ENCODE measurements at regions not wholly inside any gene's neighbourhood (a gene's known extent, or its start where the extent isn't known, plus 50 kb on each side); places are given as distances from the start of the nearest gene placed in this dataset.
A peak's percentile ranks its signal among the peaks of the same experiment; 100 is the strongest.

DNA sequence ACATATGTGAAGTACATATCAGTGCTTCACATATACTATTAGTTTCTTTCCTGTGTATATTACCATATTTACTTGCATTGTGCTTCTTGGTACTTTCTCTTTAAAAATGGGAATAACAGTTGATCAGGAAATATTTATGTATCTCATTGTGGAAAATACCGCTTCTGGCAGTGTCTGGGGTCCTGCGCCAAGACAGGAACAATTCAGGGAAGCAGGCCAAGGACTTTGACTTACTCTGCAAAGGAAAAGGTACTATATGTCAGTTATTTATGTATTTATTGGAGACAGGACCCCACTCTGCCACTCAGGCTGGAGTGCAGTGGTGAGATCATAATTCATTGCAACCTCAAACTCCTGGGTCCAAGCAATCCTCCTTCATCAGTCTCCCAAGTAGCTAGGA is 57.7 kb upstream of the NBEA start:
- ChIA-PET CTCF (interaction anchor here (2.3 kb wide), 1 partner anchor 11 kb away, joined by 7 read pairs; no protein-coding TSS in a partner anchor), POLR2A (no interaction called here)
- Histone ChIP-seq H3K9me3 (replicated peaks; ENCODE audit: control insufficient read depth, insufficient read depth, low read length) (no peaks in the 10 kb centered on the region), H3K9ac (replicated peaks; ENCODE audit: extremely low read depth, insufficient read depth, low read length) (no peak overlapping the region), H2AFZ (ENCODE audit: low read depth, low read length) (no peak overlapping the region), H3K9me1 (replicated peaks; ENCODE audit: control insufficient read depth, extremely low read depth, insufficient read depth, low read length) (no peaks in the 10 kb centered on the region), H3K4me3 (replicated peaks in 1 of 3; ENCODE audit: insufficient read depth in 1 of 3, low read depth in 1 of 3, low read length in 3 of 3) (no peak overlapping the region), H3K27ac (ENCODE audit: insufficient read depth, low read depth, low read length) (no peak overlapping the region), H3K79me2 (ENCODE audit: control insufficient read depth, insufficient read depth, low read length) (no peaks in the 10 kb centered on the region), H3K36me3 (ENCODE audit: control insufficient read depth in 2 of 2, extremely low read depth in 1 of 2, insufficient read depth in 2 of 2, low read length in 2 of 2) (no peaks in the 10 kb centered on the region), H3K27me3 (ENCODE audit: control insufficient read depth in 2 of 2, insufficient read depth in 2 of 2, low read length in 2 of 2) (no peaks in the 10 kb centered on the region), H4K20me1 (replicated peaks; ENCODE audit: control insufficient read depth, extremely low read depth, insufficient read depth, low read length) (no peaks in the 10 kb centered on the region), H3K4me1 (ENCODE audit: control insufficient read depth, extremely low read depth, insufficient read depth, low read length) (peaks cover 21% of the 10 kb centered on the region), H3K4me2 (ENCODE audit: insufficient read depth, low read length) (peak overlapping the region; percentile 25)
- FAIRE-seq (peak; percentile 86), DNase-seq (ENCODE audit: low read depth, low spot score) (peak; percentile 88)
- dilution Hi-C loops (cut with MboI; ENCODE audit: extremely low pct_ligation_motif_present, low sequenced_read_pairs): no loop called here
- intact Hi-C loops (cut with micrococcal nuclease): no loop called here
- TF ChIP-seq POLR2AphosphoS5 (IDR thresholded peaks at IDR 0.05; ENCODE audit: insufficient read depth, low read depth, low read length): no peak
- TF ChIP-seq, protein P1, sequence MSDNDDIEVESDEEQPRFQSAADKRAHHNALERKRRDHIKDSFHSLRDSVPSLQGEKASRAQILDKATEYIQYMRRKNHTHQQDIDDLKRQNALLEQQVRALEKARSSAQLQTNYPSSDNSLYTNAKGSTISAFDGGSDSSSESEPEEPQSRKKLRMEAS (IDR thresholded peaks at IDR 0.05; ENCODE audit: insufficient read depth, insufficient read length): no peak
- TF ChIP-seq, protein P2, sequence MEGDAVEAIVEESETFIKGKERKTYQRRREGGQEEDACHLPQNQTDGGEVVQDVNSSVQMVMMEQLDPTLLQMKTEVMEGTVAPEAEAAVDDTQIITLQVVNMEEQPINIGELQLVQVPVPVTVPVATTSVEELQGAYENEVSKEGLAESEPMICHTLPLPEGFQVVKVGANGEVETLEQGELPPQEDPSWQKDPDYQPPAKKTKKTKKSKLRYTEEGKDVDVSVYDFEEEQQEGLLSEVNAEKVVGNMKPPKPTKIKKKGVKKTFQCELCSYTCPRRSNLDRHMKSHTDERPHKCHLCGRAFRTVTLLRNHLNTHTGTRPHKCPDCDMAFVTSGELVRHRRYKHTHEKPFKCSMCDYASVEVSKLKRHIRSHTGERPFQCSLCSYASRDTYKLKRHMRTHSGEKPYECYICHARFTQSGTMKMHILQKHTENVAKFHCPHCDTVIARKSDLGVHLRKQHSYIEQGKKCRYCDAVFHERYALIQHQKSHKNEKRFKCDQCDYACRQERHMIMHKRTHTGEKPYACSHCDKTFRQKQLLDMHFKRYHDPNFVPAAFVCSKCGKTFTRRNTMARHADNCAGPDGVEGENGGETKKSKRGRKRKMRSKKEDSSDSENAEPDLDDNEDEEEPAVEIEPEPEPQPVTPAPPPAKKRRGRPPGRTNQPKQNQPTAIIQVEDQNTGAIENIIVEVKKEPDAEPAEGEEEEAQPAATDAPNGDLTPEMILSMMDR (IDR thresholded peaks at IDR 0.05; ENCODE audit: extremely low read depth in 1 of 2, insufficient read depth in 1 of 2, low read depth in 1 of 2, low read length in 2 of 2): no peak
- no peak for TF ChIP-seq GATA2 (IDR thresholded peaks at IDR 0.05; ENCODE audit: insufficient read depth, insufficient read length, low read depth, low read length)
- TF ChIP-seq FOS (IDR thresholded peaks at IDR 0.05; ENCODE audit: borderline replicate concordance, insufficient read depth, low read length): no peak
- TF ChIP-seq JUN (IDR thresholded peaks at IDR 0.05; ENCODE audit: borderline replicate concordance, insufficient read depth, insufficient read length, low read depth): no peak
- no peak for TF ChIP-seq POLR2A (IDR thresholded peaks at IDR 0.05; ENCODE audit: low read depth, low read length)
- TF ChIP-seq MYC (IDR thresholded peaks at IDR 0.05; ENCODE audit: low read depth, low read length): no peak
- TF ChIP-seq EZH2 (IDR thresholded peaks at IDR 0.05; ENCODE audit: borderline replicate concordance, low read depth, low read length, severe bottlenecking): no peak
- BruUV-seq (replicated peaks): no TSS peak
